NCI-H1105 treated with DMSO at 0.1 percent for 48 hours (cell line): ENCODE measurements at regions not wholly inside any gene's neighbourhood (a gene's known extent, or its start where the extent isn't known, plus 50 kb on each side); places are given as distances from the start of the nearest gene placed in this dataset.
"Not testable (repeated sequence)": the region's sequence is repeated elsewhere in the genome, so short reads cannot be mapped to it uniquely, and the experiment has no call there.

Source experiments
- DNase-seq: peaks from one replicate; lab custom pipeline; 2025; lab: John Stamatoyannopoulos, UW

- DNase-seq: no peak
These were observed 91.6 kb upstream of the TANK start for GRCh38 chr2:161068670-161069069.

GRCh38 chr2:161070693-161071479, 89.3 kb upstream of the TANK start:
- DNase-seq: no peak

GRCh38 chr2:161072436-161072835, 87.8 kb upstream of the TANK start:
- DNase-seq: not testable (repeated sequence)

GRCh38 chr2:161075701-161076100, 84.5 kb upstream of the TANK start:
- no peak for DNase-seq

GRCh38 chr2:161076936-161077335, 83.3 kb upstream of the TANK start:
- no peak for DNase-seq

GRCh38 chr2:161077367-161078210, 82.6 kb upstream of the TANK start:
- DNase-seq: no peak

GRCh38 chr2:161078211-161078539, 82.1 kb upstream of the TANK start:
- DNase-seq: no peak

- DNase-seq: peak; percentile 52
These were observed 75.1 kb upstream of the TANK start for GRCh38 chr2:161085149-161085548.

- no peak for DNase-seq
These were observed 71.4 kb upstream of the TANK start for GRCh38 chr2:161088658-161089350.

- no peak for DNase-seq
These were observed 69.8 kb upstream of the TANK start for GRCh38 chr2:161090411-161090810.

- no peak for DNase-seq
These were observed 64.9 kb upstream of the TANK start for GRCh38 chr2:161095314-161095713.

- peak; percentile 33 for DNase-seq
These were observed 63.9 kb upstream of the TANK start for GRCh38 chr2:161096336-161096735.

GRCh38 chr2:161097157-161097556, 63.1 kb upstream of the TANK start:
- DNase-seq: no peak

GRCh38 chr2:161100211-161100895, 59.9 kb upstream of the TANK start:
- DNase-seq: no peak

GRCh38 chr2:161101406-161101805, 58.8 kb upstream of the TANK start:
- no peak for DNase-seq

- DNase-seq: no peak
These were observed 57.3 kb upstream of the TANK start for GRCh38 chr2:161102770-161103450.

- no peak for DNase-seq
These were observed 56.8 kb upstream of the TANK start for GRCh38 chr2:161103451-161103831.

GRCh38 chr2:161104054-161104553, 56.1 kb upstream of the TANK start:
- no peak for DNase-seq

- no peak for DNase-seq
These were observed 53.0 kb upstream of the TANK start for GRCh38 chr2:161107265-161107664.
